Sigmoid colon (tissue), 6 donors: ENCODE measurements at regions not wholly inside any gene's neighbourhood (a gene's known extent, or its start where the extent isn't known, plus 50 kb on each side); places are given as distances from the start of the nearest gene placed in this dataset.

Source experiments
- DNase-seq: peaks from one replicate; pipeline ENCODE4 v3.0.0-alpha.2; 2019
- H3K27ac ChIP-seq, 4 donors: fragments of 200-600 bp; sonication (generic); one replicate each; pipeline ENCODE4 v1.5.1; 2016 to 2019; ENCODE audit warnings: mild to moderate bottlenecking in 1 of 4
- H3K27me3 ChIP-seq, 3 donors: fragments of 200-600 bp; sonication (generic); one replicate each; pipeline ENCODE4 v1.5.1; 2019; ENCODE audit warnings: mild to moderate bottlenecking in 1 of 3
- H3K36me3 ChIP-seq, 4 donors: fragments of 200-600 bp; sonication (generic); one replicate each; pipeline ENCODE4 v1.5.1; 2016 to 2019
- H3K4me1 ChIP-seq, 4 donors: fragments of 200-600 bp; sonication (generic); one replicate each; pipeline ENCODE4 v1.5.1; 2017 to 2019
- H3K4me3 ChIP-seq, 4 donors: fragments of 200-600 bp; sonication (generic); one replicate each; pipeline ENCODE4 v1.5.1; 2017 to 2019; ENCODE audit warnings: mild to moderate bottlenecking in 2 of 4, moderate library complexity in 1 of 4
- H3K9me3 ChIP-seq, 4 donors: fragments of 200-600 bp in 3 of 4; sonication (generic) in 3 of 4; one replicate each; pipeline versions ENCODE4 v1.5.1 to v1.6.1; 2013 to 2019
- CTCF ChIP-seq, 4 experiments: fragments of 450-650 bp in 3 of 4; fragments of 200-600 bp in 1 of 4; IDR thresholded peaks; one replicate each; pipeline ENCODE4 v1.5.1; 2016 to 2019; ENCODE audit warnings: antibody characterized with exemption in 4 of 4, mild to moderate bottlenecking in 3 of 4, moderate library complexity in 2 of 4
- EP300 ChIP-seq, 4 donors: sonication (generic); formaldehyde crosslinking; IDR thresholded peaks; one replicate each; pipeline ENCODE4 v1.6.1; 2017; ENCODE audit warnings: antibody characterized with exemption in 4 of 4
- POLR2A ChIP-seq, 2 donors: fragments of 450-650 bp; IDR thresholded peaks; one replicate each; pipeline ENCODE4 v1.6.1; 2016; ENCODE audit warnings: antibody characterized with exemption in 2 of 2, mild to moderate bottlenecking in 2 of 2, moderate library complexity in 2 of 2
- POLR2AphosphoS5 ChIP-seq, 4 donors: sonication (generic); formaldehyde crosslinking; IDR thresholded peaks; one replicate each; pipeline ENCODE4 v1.6.1; 2017; ENCODE audit warnings: antibody characterized with exemption in 4 of 4
- WGBS, 2 donors: extraction: QIAGEN DNeasy Blood & Tissue Kit; methylation state at CpG; one replicate each; pipeline ENCODE4 v1.1.7; 2013; 5-methylcytosine and 5-hydroxymethylcytosine counted together
- intact Hi-C: fragments of 100-400 bp; cut with DNase I; formaldehyde crosslinking; loops from one replicate; pipeline ENCODE4 v1.15.1; 2023
- donor health status: healthy with polysubstance abuse.
- donor health status: healthy.

- intact Hi-C loops: no loop called here
- Histone ChIP-seq H3K27ac (no peak overlapping the region), H3K27me3 (no peaks in the 10 kb centered on the region), H3K36me3 (no peaks in the 10 kb centered on the region), H3K9me3 (no peaks in the 10 kb centered on the region), H3K4me3 (no peak overlapping the region), H3K4me1 (no peaks in the 10 kb centered on the region)
- 61 to 85% methylated on average over 2 of the region's 2 CpGs for WGBS, 2 donors
- DNase-seq: no peak
- TF ChIP-seq CTCF (IDR thresholded peaks at IDR 0.05) (no peak), POLR2A (IDR thresholded peaks at IDR 0.05) (no peak), POLR2AphosphoS5 (IDR thresholded peaks at IDR 0.05) (no peak), EP300 (IDR thresholded peaks at IDR 0.05) (no peak)
These were observed 298.5 kb upstream of the ATP10B start for GRCh38 chr5:161150441-161150988.

GRCh38 chr5:161149078-161149477 is 297.1 kb upstream of the ATP10B start:
- no peaks in the 10 kb centered on the region for H3K27me3 ChIP-seq
- H3K9me3 ChIP-seq: no peaks in the 10 kb centered on the region
- H3K27ac ChIP-seq: no peak overlapping the region
- H3K36me3 ChIP-seq: no peaks in the 10 kb centered on the region
- no peaks in the 10 kb centered on the region for H3K4me1 ChIP-seq
- intact Hi-C loops: no loop called here
- DNase-seq: no peak
- no peak overlapping the region for H3K4me3 ChIP-seq
- TF ChIP-seq POLR2AphosphoS5 (IDR thresholded peaks at IDR 0.05) (no peak), POLR2A (IDR thresholded peaks at IDR 0.05) (no peak), CTCF (IDR thresholded peaks at IDR 0.05) (no peak), EP300 (IDR thresholded peaks at IDR 0.05) (no peak)

- no peaks in the 10 kb centered on the region for H3K36me3 ChIP-seq
- intact Hi-C loops: no loop called here
- H3K27ac ChIP-seq: no peak overlapping the region
- DNase-seq: no peak
- H3K9me3 ChIP-seq: no peaks in the 10 kb centered on the region
- TF ChIP-seq POLR2A (IDR thresholded peaks at IDR 0.05) (no peak), POLR2AphosphoS5 (IDR thresholded peaks at IDR 0.05) (no peak), EP300 (IDR thresholded peaks at IDR 0.05) (no peak), CTCF (IDR thresholded peaks at IDR 0.05) (no peak)
- no peak overlapping the region for H3K4me3 ChIP-seq
- H3K4me1 ChIP-seq: no peaks in the 10 kb centered on the region
- WGBS, 2 donors: 65 to 93% methylated on average over 2 of the region's 2 CpGs
- H3K27me3 ChIP-seq: no peaks in the 10 kb centered on the region
These were observed 286.9 kb upstream of the ATP10B start for GRCh38 chr5:161138751-161139455.

- no peaks in the 10 kb centered on the region for H3K27me3 ChIP-seq
These were observed 282.9 kb upstream of the ATP10B start for GRCh38 chr5:161134956-161135355.

More at GRCh38 chr5:161134956-161135355, 282.9 kb upstream of the ATP10B start:
- Histone ChIP-seq H3K9me3 (no peaks in the 10 kb centered on the region), H3K27ac (no peak overlapping the region), H3K4me3 (no peak overlapping the region), H3K36me3 (no peaks in the 10 kb centered on the region), H3K4me1 (no peaks in the 10 kb centered on the region)
- intact Hi-C loops: no loop called here
- DNase-seq: no peak
- 77% methylated on average over 5 of the region's 5 CpGs for WGBS, 2 donors
- no peak for TF ChIP-seq POLR2AphosphoS5 (IDR thresholded peaks at IDR 0.05)
- TF ChIP-seq EP300 (IDR thresholded peaks at IDR 0.05): no peak
- no peak for TF ChIP-seq CTCF (IDR thresholded peaks at IDR 0.05)
- no peak for TF ChIP-seq POLR2A (IDR thresholded peaks at IDR 0.05)
